Ectodermal cell (in vitro differentiated cells): ENCODE measurements at regions not wholly inside any gene's neighbourhood (a gene's known extent, or its start where the extent isn't known, plus 50 kb on each side); places are given as distances from the start of the nearest gene placed in this dataset.
"Not testable (repeated sequence)": the region's sequence is repeated elsewhere in the genome, so short reads cannot be mapped to it uniquely, and the experiment has no call there.

Source experiments
- H3K27ac ChIP-seq: 2 replicates; pipeline ENCODE4 v1.7.0; 2013; ENCODE audit warnings: mild to moderate bottlenecking, low read depth, low read length; ENCODE audit not compliant: insufficient read depth, poor library complexity, severe bottlenecking
- H3K27me3 ChIP-seq: 2 replicates; pipeline ENCODE4 v1.7.0; 2013; ENCODE audit warnings: mild to moderate bottlenecking, low read length; ENCODE audit not compliant: insufficient read depth, control insufficient read depth, poor library complexity, severe bottlenecking
- H3K36me3 ChIP-seq: one replicate; pipeline ENCODE4 v1.7.0; 2013; ENCODE audit warnings: low read length; ENCODE audit not compliant: control insufficient read depth, insufficient read depth
- H3K4me1 ChIP-seq: one replicate; pipeline ENCODE4 v1.7.0; 2013; ENCODE audit warnings: low read length; ENCODE audit not compliant: control insufficient read depth, insufficient read depth
- H3K4me3 ChIP-seq: 2 replicates; pipeline ENCODE4 v1.7.0; 2013; ENCODE audit warnings: low read depth, low read length, control low read depth; ENCODE audit not compliant: insufficient read depth
- H3K9me3 ChIP-seq: 2 replicates; pipeline ENCODE4 v1.7.0; 2013; ENCODE audit warnings: mild to moderate bottlenecking, low read length, moderate library complexity; ENCODE audit not compliant: control insufficient read depth
- WGBS, 2 experiments: methylation state at CpG; one replicate each; pipeline ENCODE4 v1.1.7; 2013; ENCODE audit warnings: missing lambda C conversion rate in 2 of 2; 5-methylcytosine and 5-hydroxymethylcytosine counted together

GRCh38 chr9:40915660-40916398, 212.7 kb downstream of the FOXD4L6 start:
- H3K4me1 ChIP-seq, H3K27ac ChIP-seq, H3K4me3 ChIP-seq, H3K36me3 ChIP-seq, H3K27me3 ChIP-seq: not testable (repeated sequence)
- H3K9me3 ChIP-seq = peaks cover 32% of the 10 kb centered on the region
- WGBS, 2 experiments = 80 to 81% methylated on average over 13 of the region's 13 CpGs

GRCh38 chr9:40914772-40915659, 213.5 kb downstream of the FOXD4L6 start:
- H3K4me1 ChIP-seq = no peaks in the 10 kb centered on the region
- no peaks in the 10 kb centered on the region for H3K36me3 ChIP-seq
- H3K27me3 ChIP-seq = no peaks in the 10 kb centered on the region
- no peak overlapping the region for H3K4me3 ChIP-seq
- no peak overlapping the region for H3K27ac ChIP-seq
- peaks cover 36% of the 10 kb centered on the region for H3K9me3 ChIP-seq
- whole genome bisulfite sequencing, 2 experiments = 55 to 58% methylated on average over 5 of the region's 5 CpGs

GRCh38 chr9:40913928-40914673, 214.4 kb downstream of the FOXD4L6 start:
- Histone ChIP-seq H3K27me3 (no peaks in the 10 kb centered on the region), H3K4me3 (no peak overlapping the region), H3K27ac (no peak overlapping the region), H3K4me1 (no peaks in the 10 kb centered on the region), H3K36me3 (no peaks in the 10 kb centered on the region), H3K9me3 (peaks cover 40% of the 10 kb centered on the region)
- 64 to 67% methylated on average over 8 of the region's 8 CpGs for WGBS, 2 experiments

- Histone ChIP-seq H3K27ac (no peak overlapping the region), H3K9me3 (peaks cover 44% of the 10 kb centered on the region), H3K4me3 (no peak overlapping the region), H3K27me3 (no peaks in the 10 kb centered on the region), H3K4me1 (no peaks in the 10 kb centered on the region), H3K36me3 (no peaks in the 10 kb centered on the region)
- 71 to 74% methylated on average over 11 of the region's 11 CpGs for WGBS, 2 experiments
Measured at GRCh38 chr9:40913096-40913719, 215.3 kb downstream of the FOXD4L6 start.

GRCh38 chr9:40912679-40913078, 215.8 kb downstream of the FOXD4L6 start:
- H3K36me3 ChIP-seq, H3K4me1 ChIP-seq, H3K4me3 ChIP-seq, H3K27ac ChIP-seq, H3K27me3 ChIP-seq: not testable (repeated sequence)
- WGBS, 2 experiments = 77% methylated on average over 4 of the region's 4 CpGs
- H3K9me3 ChIP-seq = peaks cover 50% of the 10 kb centered on the region

GRCh38 chr9:40911647-40912046, 216.8 kb downstream of the FOXD4L6 start:
- 75 to 84% methylated on average over 5 of the region's 5 CpGs for WGBS, 2 experiments
- Histone ChIP-seq H3K27ac (no peak overlapping the region), H3K4me3 (no peak overlapping the region), H3K4me1 (no peaks in the 10 kb centered on the region), H3K36me3 (no peaks in the 10 kb centered on the region), H3K9me3 (peaks cover 51% of the 10 kb centered on the region), H3K27me3 (no peaks in the 10 kb centered on the region)

- H3K27ac ChIP-seq, H3K36me3 ChIP-seq, H3K27me3 ChIP-seq, H3K4me3 ChIP-seq, H3K4me1 ChIP-seq: not testable (repeated sequence)
- WGBS, 2 experiments = 80 to 86% methylated on average over 8 of the region's 8 CpGs
- H3K9me3 ChIP-seq = peaks cover 47% of the 10 kb centered on the region
Measured at GRCh38 chr9:40910995-40911394, 217.5 kb downstream of the FOXD4L6 start.

- no peak overlapping the region for H3K4me3 ChIP-seq
- no peaks in the 10 kb centered on the region for H3K4me1 ChIP-seq
- no peak overlapping the region for H3K27ac ChIP-seq
- H3K9me3 ChIP-seq = peaks cover 42% of the 10 kb centered on the region
- no peaks in the 10 kb centered on the region for H3K36me3 ChIP-seq
- 84 to 87% methylated on average over 4 of the region's 4 CpGs for WGBS, 2 experiments
- no peaks in the 10 kb centered on the region for H3K27me3 ChIP-seq
Measured at GRCh38 chr9:40909821-40910220, 218.7 kb downstream of the FOXD4L6 start.

GRCh38 chr9:40909111-40909510, 219.4 kb downstream of the FOXD4L6 start:
- H3K27ac ChIP-seq, H3K4me3 ChIP-seq, H3K4me1 ChIP-seq, H3K27me3 ChIP-seq, H3K36me3 ChIP-seq: not testable (repeated sequence)
- peaks cover 37% of the 10 kb centered on the region for H3K9me3 ChIP-seq
- 82 to 84% methylated on average over 8 of the region's 8 CpGs for whole genome bisulfite sequencing, 2 experiments
